Activated CD4-positive, alpha-beta T cell treated with anti-CD3 and anti-CD28 coated beads, Interleukin-2, Interleukin-6, amounts not matched to agents 100 ng/mL and 50 ng/mL, durations not matched to agents 16 hours and 8 hours (primary cell): ENCODE measurements at regions not wholly inside any gene's neighbourhood (a gene's known extent, or its start where the extent isn't known, plus 50 kb on each side); places are given as distances from the start of the nearest gene placed in this dataset.

Experiments
- DNase-seq: peaks from one replicate; pipeline ENCODE4 v3.0.0-alpha.2; 2020

- no peak for DNase-seq
These were observed 183.7 kb downstream of the SPATA18 start for GRCh38 chr4:52234561-52235440.

GRCh38 chr4:52235552-52236201 is 184.6 kb downstream of the SPATA18 start:
- DNase-seq, result no peak

GRCh38 chr4:52241916-52242315 is 190.8 kb downstream of the SPATA18 start:
- DNase-seq, result no peak

- no peak for DNase-seq
These were observed 192.3 kb downstream of the SPATA18 start for GRCh38 chr4:52243367-52243766.

GRCh38 chr4:52244103-52244775 is 193.1 kb downstream of the SPATA18 start:
- DNase-seq, result no peak

GRCh38 chr4:52244848-52245247 is 193.7 kb downstream of the SPATA18 start:
- DNase-seq, result no peak

- DNase-seq, result no peak
These were observed 195.7 kb downstream of the SPATA18 start for GRCh38 chr4:52246827-52247226.

- DNase-seq, result no peak
These were observed 196.8 kb downstream of the SPATA18 start for GRCh38 chr4:52247941-52248340.

GRCh38 chr4:52248820-52249219 is 197.7 kb downstream of the SPATA18 start:
- no peak for DNase-seq

GRCh38 chr4:52249581-52249980 is 198.5 kb downstream of the SPATA18 start:
- no peak for DNase-seq

GRCh38 chr4:52250154-52250553 is 199.1 kb downstream of the SPATA18 start:
- no peak for DNase-seq

GRCh38 chr4:52251864-52252263 is 200.8 kb downstream of the SPATA18 start:
- DNase-seq, result no peak

- no peak for DNase-seq
These were observed 201.9 kb downstream of the SPATA18 start for GRCh38 chr4:52253025-52253424.

GRCh38 chr4:52256522-52256921 is 205.4 kb downstream of the SPATA18 start:
- DNase-seq, result no peak

GRCh38 chr4:52259978-52260377 is 208.9 kb downstream of the SPATA18 start:
- no peak for DNase-seq

GRCh38 chr4:52260514-52261210 is 209.6 kb downstream of the SPATA18 start:
- no peak for DNase-seq

- no peak for DNase-seq
These were observed 212.5 kb downstream of the SPATA18 start for GRCh38 chr4:52263607-52264006.

- DNase-seq, result no peak
These were observed 214.8 kb downstream of the SPATA18 start for GRCh38 chr4:52265781-52266525.

- DNase-seq, result no peak
These were observed 215.5 kb downstream of the SPATA18 start for GRCh38 chr4:52266537-52267137.

- DNase-seq, result no peak
These were observed 218.7 kb downstream of the SPATA18 start for GRCh38 chr4:52269761-52270160.

- no peak for DNase-seq
These were observed 222.8 kb downstream of the SPATA18 start for GRCh38 chr4:52273885-52274284.
